Brain microvascular endothelial cell (primary cell): ENCODE measurements at regions not wholly inside any gene's neighbourhood (a gene's known extent, or its start where the extent isn't known, plus 50 kb on each side); places are given as distances from the start of the nearest gene placed in this dataset.
"Not testable (repeated sequence)": the region's sequence is repeated elsewhere in the genome, so short reads cannot be mapped to it uniquely, and the experiment has no call there.

Source experiments
- DNase-seq: peaks from one replicate; pipeline ENCODE4 v3.0.0-alpha.2; 2020
- H3K27ac ChIP-seq: fragments of 250-450 bp; sonication (Bioruptor Pico); 2 replicates; pipeline ENCODE4 v1.5.1; 2020; ENCODE audit warnings: mild to moderate bottlenecking, moderate library complexity
- H3K27me3 ChIP-seq: fragments of 250-450 bp; sonication (Bioruptor Pico); replicated peaks from 2 replicates; pipeline ENCODE4 v1.5.1; 2020; ENCODE audit warnings: mild to moderate bottlenecking
- H3K36me3 ChIP-seq: fragments of 250-450 bp; sonication (Bioruptor Pico); replicated peaks from 2 replicates; pipeline ENCODE4 v1.5.1; 2020; ENCODE audit warnings: mild to moderate bottlenecking
- H3K4me3 ChIP-seq: 2 replicates; pipeline ENCODE4 v1.5.1; 2011; ENCODE audit warnings: low read depth, mild to moderate bottlenecking, control low read depth, low read length, moderate library complexity
- in situ Hi-C: cut with HindIII; loops from 2 replicates; pipeline ENCODE4 v1.10.0; 2017; ENCODE audit warnings: low sequenced_read_pairs, low pct_ligation_motif_present
- TF ChIP-seq, protein P1 (sequence below): IDR thresholded peaks from 2 replicates; pipeline ENCODE4 v1.5.1; 2011; ENCODE audit warnings: low read depth, mild to moderate bottlenecking, moderate library complexity, low read length, control low read depth, inconsistent platforms; ENCODE audit errors: missing control alignments

DNA sequence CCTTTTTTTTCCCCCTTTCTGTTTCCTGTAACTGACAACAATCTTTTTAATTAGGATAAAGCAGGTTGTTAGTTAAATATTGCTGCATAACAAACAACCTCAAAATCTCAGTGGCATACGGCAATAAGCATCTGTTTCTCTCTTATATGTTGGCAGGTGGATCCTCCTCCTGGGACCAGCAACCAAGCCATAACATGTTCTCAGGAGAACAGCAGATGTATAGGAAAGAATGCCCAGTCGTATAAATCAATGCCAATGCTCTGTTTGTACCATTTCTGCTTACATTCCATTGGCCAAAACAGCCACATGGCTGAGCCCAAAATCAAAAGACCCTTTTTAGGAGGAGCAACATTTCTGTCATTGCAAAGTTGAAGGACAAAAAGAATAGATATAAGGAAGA is 445.7 kb downstream of the AASDHPPT start:
- in situ Hi-C loops = no loop called here
- Histone ChIP-seq H3K27me3 (no peaks in the 10 kb centered on the region), H3K27ac (no peak overlapping the region), H3K4me3 (no peak overlapping the region), H3K36me3 (no peaks in the 10 kb centered on the region)
- no peak for DNase-seq
- TF ChIP-seq, protein P1, sequence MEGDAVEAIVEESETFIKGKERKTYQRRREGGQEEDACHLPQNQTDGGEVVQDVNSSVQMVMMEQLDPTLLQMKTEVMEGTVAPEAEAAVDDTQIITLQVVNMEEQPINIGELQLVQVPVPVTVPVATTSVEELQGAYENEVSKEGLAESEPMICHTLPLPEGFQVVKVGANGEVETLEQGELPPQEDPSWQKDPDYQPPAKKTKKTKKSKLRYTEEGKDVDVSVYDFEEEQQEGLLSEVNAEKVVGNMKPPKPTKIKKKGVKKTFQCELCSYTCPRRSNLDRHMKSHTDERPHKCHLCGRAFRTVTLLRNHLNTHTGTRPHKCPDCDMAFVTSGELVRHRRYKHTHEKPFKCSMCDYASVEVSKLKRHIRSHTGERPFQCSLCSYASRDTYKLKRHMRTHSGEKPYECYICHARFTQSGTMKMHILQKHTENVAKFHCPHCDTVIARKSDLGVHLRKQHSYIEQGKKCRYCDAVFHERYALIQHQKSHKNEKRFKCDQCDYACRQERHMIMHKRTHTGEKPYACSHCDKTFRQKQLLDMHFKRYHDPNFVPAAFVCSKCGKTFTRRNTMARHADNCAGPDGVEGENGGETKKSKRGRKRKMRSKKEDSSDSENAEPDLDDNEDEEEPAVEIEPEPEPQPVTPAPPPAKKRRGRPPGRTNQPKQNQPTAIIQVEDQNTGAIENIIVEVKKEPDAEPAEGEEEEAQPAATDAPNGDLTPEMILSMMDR = no peak

DNA sequence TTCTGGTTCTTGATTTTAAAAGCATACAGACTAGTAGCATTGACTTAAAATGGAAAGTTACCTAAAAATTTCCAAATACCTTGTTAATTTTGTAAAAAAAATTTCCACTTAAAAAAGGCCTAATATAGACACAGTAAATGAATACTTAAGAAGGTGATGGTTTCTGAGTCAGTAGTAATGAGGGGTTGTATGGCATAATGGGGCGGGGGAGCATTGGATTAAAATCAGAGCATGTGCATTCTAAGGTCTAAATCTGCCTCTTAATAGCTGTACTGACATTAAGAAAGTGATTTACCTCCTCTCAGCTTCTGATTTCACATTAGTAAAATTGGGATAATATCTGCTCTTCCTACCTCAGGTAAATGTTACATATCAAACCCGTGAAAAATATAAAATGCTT is 446.5 kb downstream of the AASDHPPT start:
- Histone ChIP-seq H3K4me3 (no peak overlapping the region), H3K36me3 (no peaks in the 10 kb centered on the region), H3K27ac (no peak overlapping the region), H3K27me3 (no peaks in the 10 kb centered on the region)
- no peak for DNase-seq
- in situ Hi-C loops = no loop called here
- TF ChIP-seq, protein P1 = no peak

- TF ChIP-seq, protein P1 = no peak
- Histone ChIP-seq H3K4me3 (no peak overlapping the region), H3K27me3 (no peaks in the 10 kb centered on the region), H3K36me3 (no peaks in the 10 kb centered on the region), H3K27ac (no peak overlapping the region)
- in situ Hi-C loops = no loop called here
- DNase-seq = no peak
Observed at GRCh38 chr11:106524436-106524835, 447.0 kb downstream of the AASDHPPT start.

DNA sequence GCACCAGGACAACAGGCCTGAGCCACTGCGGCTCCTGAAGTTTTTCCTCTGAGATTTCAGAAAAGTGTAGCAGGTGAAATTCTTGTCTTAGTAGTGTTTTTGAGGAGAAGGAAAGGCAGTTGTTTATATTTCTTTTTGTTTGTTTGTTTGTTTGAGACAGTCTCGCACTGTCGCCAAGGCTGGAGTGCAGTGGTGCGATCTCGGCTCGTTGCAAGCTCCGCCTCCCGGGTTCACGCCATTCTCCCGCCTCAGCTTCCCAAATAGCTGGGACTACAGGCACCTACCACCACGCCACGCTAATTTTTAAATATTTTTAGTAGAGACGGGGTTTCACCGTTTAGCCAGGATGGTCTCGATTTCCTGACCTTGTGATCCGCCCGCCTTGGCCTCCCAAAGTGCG is 454.2 kb downstream of the AASDHPPT start:
- H3K4me3 ChIP-seq, H3K27ac ChIP-seq, H3K27me3 ChIP-seq, H3K36me3 ChIP-seq, DNase-seq, in situ Hi-C loops: not testable (repeated sequence)

DNA sequence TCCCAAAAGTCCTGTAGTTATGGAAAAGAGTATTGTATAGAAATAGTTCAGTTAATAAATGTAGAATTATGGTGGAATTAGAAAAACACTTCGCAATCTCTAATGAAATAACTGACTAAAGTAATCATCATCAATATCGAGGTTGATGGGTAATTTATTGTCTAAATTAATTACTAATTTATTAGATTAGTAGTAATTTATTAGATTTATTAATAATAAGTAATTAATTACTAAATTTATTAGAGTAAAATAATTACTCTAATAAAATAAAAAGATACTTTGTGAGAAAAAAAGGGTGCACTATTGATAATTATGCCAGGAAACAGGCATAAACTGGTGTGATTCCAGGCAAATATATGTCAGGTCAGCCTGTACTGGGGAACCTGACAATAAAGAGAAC is 455.6 kb downstream of the AASDHPPT start:
- no peak for DNase-seq
- Histone ChIP-seq H3K36me3 (no peaks in the 10 kb centered on the region), H3K4me3 (no peak overlapping the region), H3K27ac (no peak overlapping the region), H3K27me3 (no peaks in the 10 kb centered on the region)
- in situ Hi-C loops = no loop called here
- TF ChIP-seq, protein P1 = no peak

GRCh38 chr11:106540001-106540400 is 462.5 kb downstream of the AASDHPPT start:
- H3K36me3 ChIP-seq = no peaks in the 10 kb centered on the region
- no peaks in the 10 kb centered on the region for H3K27me3 ChIP-seq
- no peak overlapping the region for H3K27ac ChIP-seq
- in situ Hi-C loops = no loop called here
- no peak overlapping the region for H3K4me3 ChIP-seq
- TF ChIP-seq, protein P1 = no peak
- DNase-seq = no peak

GRCh38 chr11:106548406-106548805 is 469.9 kb downstream of the GUCY1A2 start:
- TF ChIP-seq, protein P1 = no peak
- no peak overlapping the region for H3K27ac ChIP-seq
- H3K4me3 ChIP-seq = no peak overlapping the region
- H3K27me3 ChIP-seq = no peaks in the 10 kb centered on the region
- no peak for DNase-seq
- in situ Hi-C loops = no loop called here
- no peaks in the 10 kb centered on the region for H3K36me3 ChIP-seq
